WTC11 (cell line): ENCODE measurements at regions not wholly inside any gene's neighbourhood (a gene's known extent, or its start where the extent isn't known, plus 50 kb on each side); places are given as distances from the start of the nearest gene placed in this dataset.
"Not testable (repeated sequence)": the region's sequence is repeated elsewhere in the genome, so short reads cannot be mapped to it uniquely, and the experiment has no call there.

ENCODE experiments used
- ATAC-seq: fragments of 200-7000 bp; cut with Tn5 transposase; 2 replicates; pipeline ENCODE4 v1.10.0; 2021; ENCODE audit warnings: mild to moderate bottlenecking, moderate library complexity
- CTCF ChIA-PET: fragments of 300-600 bp; sonication (Branson Sonifier 250); formaldehyde crosslinking; loops from one replicate; lab custom pipeline; 2021; ENCODE audit warnings: antibody characterized with exemption; lab: Charles Lee
- POLR2A ChIA-PET: fragments of 350-600 bp; sonication (Branson Sonifier 250); formaldehyde crosslinking; loops from one replicate; lab custom pipeline; 2021; ENCODE audit warnings: antibody characterized with exemption; lab: Charles Lee
- DNase-seq: peaks from one replicate; pipeline ENCODE4 v3.0.0; 2021; ENCODE audit warnings: low spot score
- H3K27ac Mint-ChIP-seq: 2 replicates; pipeline ENCODE4 v1.8.0; 2021; ENCODE audit warnings: mixed read lengths
- H3K27me3 Mint-ChIP-seq: 2 replicates; pipeline ENCODE4 v1.8.0; 2021; ENCODE audit warnings: low read depth, mild to moderate bottlenecking, moderate library complexity, mixed read lengths
- H3K36me3 Mint-ChIP-seq: 2 replicates; pipeline ENCODE4 v1.8.0; 2021; ENCODE audit warnings: mixed read lengths
- H3K4me1 Mint-ChIP-seq: 2 replicates; pipeline ENCODE4 v1.8.0; 2022; ENCODE audit warnings: mixed read lengths
- H3K4me3 Mint-ChIP-seq: 2 replicates; pipeline ENCODE4 v1.8.0; 2021; ENCODE audit warnings: mild to moderate bottlenecking, moderate library complexity, mixed read lengths
- H3K9me3 Mint-ChIP-seq: 2 replicates; pipeline ENCODE4 v1.8.0; 2021; ENCODE audit warnings: mixed read lengths
- ATF1 ChIP-seq: sonication (generic); formaldehyde crosslinking; IDR thresholded peaks from 2 replicates; pipeline ENCODE4 v1.8.1; 2023; ENCODE audit warnings: mild to moderate bottlenecking, moderate library complexity, missing genetic modification reagents
- CBFB ChIP-seq: sonication (generic); formaldehyde crosslinking; IDR thresholded peaks from 2 replicates; pipeline ENCODE4 v1.8.1; 2022; ENCODE audit warnings: mild to moderate bottlenecking, low read depth, missing genetic modification reagents
- CDX4 ChIP-seq: fragments of 250-450 bp; sonication (Bioruptor Pico); IDR thresholded peaks from 2 replicates; pipeline ENCODE4 v1.9.0; 2021; ENCODE audit warnings: moderate library complexity, mild to moderate bottlenecking, inconsistent platforms, borderline replicate concordance
- EMX1 ChIP-seq: fragments of 250-450 bp; sonication (Bioruptor Pico); IDR thresholded peaks from 2 replicates; pipeline ENCODE4 v1.8.0; 2021; ENCODE audit warnings: mild to moderate bottlenecking
- HMGA2 ChIP-seq: fragments of 250-450 bp; sonication (Bioruptor Pico); IDR thresholded peaks from 2 replicates; pipeline ENCODE4 v1.4.0; 2021; ENCODE audit warnings: mild to moderate bottlenecking, moderate library complexity
- NFATC4 ChIP-seq: fragments of 250-450 bp; sonication (Bioruptor Pico); IDR thresholded peaks from 2 replicates; pipeline ENCODE4 v1.9.0; 2021; ENCODE audit warnings: mild to moderate bottlenecking
- PRRX2 ChIP-seq: fragments of 250-450 bp; sonication (Bioruptor Pico); IDR thresholded peaks from 2 replicates; pipeline ENCODE4 v1.8.0; 2021; ENCODE audit warnings: mild to moderate bottlenecking
- RORB ChIP-seq: fragments of 250-450 bp; sonication (Bioruptor Pico); IDR thresholded peaks from 2 replicates; pipeline ENCODE4 v1.9.0; 2021; ENCODE audit warnings: mild to moderate bottlenecking
- SP1 ChIP-seq: sonication (generic); formaldehyde crosslinking; conservative IDR thresholded peaks from 2 replicates; pipeline ENCODE4 v1.8.1; 2022; ENCODE audit warnings: missing genetic modification reagents
- TEAD1 ChIP-seq: sonication (generic); formaldehyde crosslinking; IDR thresholded peaks from 2 replicates; pipeline ENCODE4 v1.8.0; 2022; ENCODE audit warnings: mild to moderate bottlenecking, missing genetic modification reagents
- ZNF281 ChIP-seq: sonication (generic); formaldehyde crosslinking; IDR thresholded peaks from 2 replicates; pipeline ENCODE4 v1.8.0; 2023; ENCODE audit warnings: mild to moderate bottlenecking, missing genetic modification reagents
- ZNF671 ChIP-seq: fragments of 250-450 bp; sonication (Bioruptor Pico); IDR thresholded peaks from 2 replicates; pipeline ENCODE4 v1.8.0; 2021; ENCODE audit warnings: mild to moderate bottlenecking
- TF ChIP-seq, protein P1 (sequence below): sonication (generic); formaldehyde crosslinking; IDR thresholded peaks from 2 replicates; pipeline ENCODE4 v1.8.1; 2022; ENCODE audit warnings: low read depth, missing genetic modification reagents, borderline replicate concordance
- TF ChIP-seq, protein P2 (sequence below): sonication (generic); formaldehyde crosslinking; IDR thresholded peaks from 2 replicates; pipeline ENCODE4 v1.8.0; 2023; ENCODE audit warnings: missing genetic modification reagents
- TF ChIP-seq, protein P3 (sequence below): sonication (generic); formaldehyde crosslinking; IDR thresholded peaks from 2 replicates; pipeline ENCODE4 v1.8.1; 2023; ENCODE audit warnings: mild to moderate bottlenecking, missing genetic modification reagents, moderate library complexity

DNA sequence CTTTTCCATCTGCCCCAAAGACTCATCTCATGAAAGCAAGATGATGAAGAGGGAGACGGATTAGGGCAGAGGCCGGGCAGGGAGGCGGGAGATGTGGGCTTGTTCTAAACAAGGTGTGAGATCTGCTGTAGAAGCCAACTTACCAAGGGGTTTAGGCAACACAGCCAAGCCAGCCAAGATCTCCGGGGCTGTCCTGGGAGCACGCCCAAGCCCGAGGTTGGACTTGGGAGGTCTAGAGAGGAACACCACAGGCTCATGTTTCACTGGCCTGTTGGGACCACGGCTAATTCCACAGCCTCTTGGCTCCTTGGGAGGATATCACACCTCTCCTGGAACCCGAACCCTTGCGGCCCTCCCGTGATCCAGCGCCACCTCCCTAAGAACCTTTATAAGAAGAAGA lies 171.4 kb downstream of the CRLF2 start:
- H3K4me1 Mint-ChIP-seq: no peaks in the 10 kb centered on the region
- DNase-seq: no peak
- TF ChIP-seq HMGA2 (CRISPR knock-in tag) (no peak), CDX4 (CRISPR knock-in tag) (no peak)
- TF ChIP-seq, protein P1, sequence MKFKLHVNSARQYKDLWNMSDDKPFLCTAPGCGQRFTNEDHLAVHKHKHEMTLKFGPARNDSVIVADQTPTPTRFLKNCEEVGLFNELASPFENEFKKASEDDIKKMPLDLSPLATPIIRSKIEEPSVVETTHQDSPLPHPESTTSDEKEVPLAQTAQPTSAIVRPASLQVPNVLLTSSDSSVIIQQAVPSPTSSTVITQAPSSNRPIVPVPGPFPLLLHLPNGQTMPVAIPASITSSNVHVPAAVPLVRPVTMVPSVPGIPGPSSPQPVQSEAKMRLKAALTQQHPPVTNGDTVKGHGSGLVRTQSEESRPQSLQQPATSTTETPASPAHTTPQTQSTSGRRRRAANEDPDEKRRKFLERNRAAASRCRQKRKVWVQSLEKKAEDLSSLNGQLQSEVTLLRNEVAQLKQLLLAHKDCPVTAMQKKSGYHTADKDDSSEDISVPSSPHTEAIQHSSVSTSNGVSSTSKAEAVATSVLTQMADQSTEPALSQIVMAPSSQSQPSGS: no peak
- TF ChIP-seq, protein P2, sequence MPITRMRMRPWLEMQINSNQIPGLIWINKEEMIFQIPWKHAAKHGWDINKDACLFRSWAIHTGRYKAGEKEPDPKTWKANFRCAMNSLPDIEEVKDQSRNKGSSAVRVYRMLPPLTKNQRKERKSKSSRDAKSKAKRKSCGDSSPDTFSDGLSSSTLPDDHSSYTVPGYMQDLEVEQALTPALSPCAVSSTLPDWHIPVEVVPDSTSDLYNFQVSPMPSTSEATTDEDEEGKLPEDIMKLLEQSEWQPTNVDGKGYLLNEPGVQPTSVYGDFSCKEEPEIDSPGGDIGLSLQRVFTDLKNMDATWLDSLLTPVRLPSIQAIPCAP: no peak
- peaks cover 1% of the 10 kb centered on the region; the same call in 1 of the 2 replicates for H3K27me3 Mint-ChIP-seq
- ChIA-PET POLR2A (no interaction called here), CTCF (no interaction called here)
- H3K36me3 Mint-ChIP-seq: peaks cover 19% of the 10 kb centered on the region
- H3K9me3 Mint-ChIP-seq: peaks cover 10% of the 10 kb centered on the region
- no peak overlapping the region for H3K4me3 Mint-ChIP-seq
- no peak for ATAC-seq
- no peak overlapping the region for H3K27ac Mint-ChIP-seq

DNA sequence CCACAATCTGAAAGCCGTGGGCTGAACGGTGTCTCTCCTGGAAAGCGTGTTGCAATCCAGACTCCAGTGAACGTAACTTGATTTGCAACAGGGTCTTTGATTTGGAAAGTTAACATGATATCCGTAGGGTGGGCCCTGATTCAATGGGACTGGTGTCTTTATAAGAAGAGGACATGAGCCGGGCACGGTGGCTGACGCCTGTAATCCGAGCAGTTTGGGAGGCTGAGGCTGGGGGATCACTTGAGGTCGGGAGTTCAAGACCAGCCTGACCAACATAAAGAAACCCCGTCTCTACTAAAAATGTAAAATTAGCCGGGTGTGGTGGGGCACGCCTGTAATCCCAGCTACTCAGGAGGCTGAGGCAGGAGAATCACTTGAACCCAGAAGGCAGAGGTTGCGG lies 176.5 kb downstream of the CRLF2 start:
- H3K4me1 Mint-ChIP-seq, CTCF ChIA-PET, H3K36me3 Mint-ChIP-seq, H3K4me3 Mint-ChIP-seq, DNase-seq, H3K27ac Mint-ChIP-seq, POLR2A ChIA-PET, H3K27me3 Mint-ChIP-seq, H3K9me3 Mint-ChIP-seq, ATAC-seq: not testable (repeated sequence)

DNA sequence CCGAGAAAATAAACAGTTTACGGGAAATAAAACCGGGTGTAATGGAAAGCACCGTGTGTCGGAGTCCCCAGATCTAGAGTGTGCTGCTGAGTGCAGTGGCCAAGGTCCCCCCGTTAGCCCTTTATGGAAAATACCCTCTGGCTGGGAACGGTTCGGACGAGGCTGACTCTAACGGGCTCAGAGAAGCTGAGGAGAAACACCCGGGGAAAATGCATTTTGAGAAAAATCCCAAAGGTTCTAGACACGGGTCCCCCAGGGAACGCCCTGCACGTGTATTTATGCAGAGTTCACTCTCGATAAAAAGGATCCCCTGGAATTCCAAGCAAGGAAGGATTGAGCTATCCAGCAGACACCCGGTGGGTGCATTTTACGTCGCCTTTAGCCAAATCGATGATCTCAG lies 177.2 kb downstream of the CRLF2 start:
- POLR2A ChIA-PET: no interaction called here
- CTCF ChIA-PET: no interaction called here
- Mint-ChIP-seq H3K27me3 (no peaks in the 10 kb centered on the region), H3K4me1 (no peaks in the 10 kb centered on the region), H3K9me3 (peaks cover 3% of the 10 kb centered on the region), H3K36me3 (peaks cover 7% of the 10 kb centered on the region), H3K27ac (no peak overlapping the region), H3K4me3 (no peak overlapping the region)
- DNase-seq: no peak
- TF ChIP-seq EMX1 (no peak), ZNF671 (CRISPR knock-in tag) (no peak), NFATC4 (CRISPR knock-in tag) (no peak), SP1 (CRISPR knock-in tag) (no peak), PRRX2 (no peak), TEAD1 (CRISPR knock-in tag) (no peak), RORB (CRISPR knock-in tag) (no peak), ATF1 (CRISPR knock-in tag) (no peak)
- TF ChIP-seq, protein P3, sequence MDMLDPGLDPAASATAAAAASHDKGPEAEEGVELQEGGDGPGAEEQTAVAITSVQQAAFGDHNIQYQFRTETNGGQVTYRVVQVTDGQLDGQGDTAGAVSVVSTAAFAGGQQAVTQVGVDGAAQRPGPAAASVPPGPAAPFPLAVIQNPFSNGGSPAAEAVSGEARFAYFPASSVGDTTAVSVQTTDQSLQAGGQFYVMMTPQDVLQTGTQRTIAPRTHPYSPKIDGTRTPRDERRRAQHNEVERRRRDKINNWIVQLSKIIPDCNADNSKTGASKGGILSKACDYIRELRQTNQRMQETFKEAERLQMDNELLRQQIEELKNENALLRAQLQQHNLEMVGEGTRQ (CRISPR knock-in tag): no peak
- ATAC-seq: no peak

DNA sequence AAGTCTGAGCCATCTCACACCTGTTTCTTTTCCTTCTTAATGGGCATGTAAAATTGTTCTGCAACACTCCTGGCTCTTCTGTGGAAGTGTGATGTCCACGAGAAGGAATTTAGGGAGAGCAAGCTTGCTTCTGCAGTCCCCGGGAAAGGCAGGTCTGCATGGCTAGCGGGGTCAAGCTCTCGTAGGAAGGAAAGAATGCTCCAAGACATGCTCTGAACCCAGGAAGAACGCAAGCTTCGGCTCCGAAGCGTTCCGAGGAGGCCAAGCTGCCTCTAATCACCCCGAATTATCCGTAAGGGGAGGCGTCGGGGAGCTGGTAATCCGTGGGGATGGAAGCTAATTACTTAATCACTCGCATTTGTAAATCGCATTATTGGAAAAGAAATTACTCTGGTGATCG lies 177.7 kb downstream of the CRLF2 start:
- ChIA-PET CTCF (no interaction called here), POLR2A (no interaction called here)
- no peak for TF ChIP-seq ZNF281 (CRISPR knock-in tag)
- no peak for TF ChIP-seq TEAD1 (CRISPR knock-in tag)
- TF ChIP-seq, protein P2: no peak
- no peak for TF ChIP-seq CBFB (CRISPR knock-in tag)
- Mint-ChIP-seq H3K36me3 (peaks cover 2% of the 10 kb centered on the region), H3K4me1 (no peaks in the 10 kb centered on the region), H3K27me3 (no peaks in the 10 kb centered on the region), H3K4me3 (no peak overlapping the region), H3K9me3 (peaks cover 3% of the 10 kb centered on the region), H3K27ac (no peak overlapping the region)
- DNase-seq (no peak), ATAC-seq (no peak)
